Panc1 (cell line): ENCODE measurements at regions not wholly inside any gene's neighbourhood (a gene's known extent, or its start where the extent isn't known, plus 50 kb on each side); places are given as distances from the start of the nearest gene placed in this dataset.
A peak's percentile ranks its signal among the peaks of the same experiment; 100 is the strongest.

Source experiments
- ATAC-seq: fragments of 200-7000 bp; cut with Tn5 transposase; 2 replicates; pipeline ENCODE4 v1.9.1; 2020; ENCODE audit warnings: mild to moderate bottlenecking, moderate library complexity
- BruUV-seq: library from RNA; stranded (reverse); fragments of 400-500 nt; replicated peaks from 2 replicates; lab custom pipeline; 2021; lab: Mats Ljungman, UMichigan
- CTCF ChIA-PET: fragments of 300-600 bp; sonication (Branson Sonifier 250); formaldehyde crosslinking; loops from one replicate; lab custom pipeline; 2022; ENCODE audit warnings: antibody characterized with exemption; lab: Charles Lee
- POLR2A ChIA-PET: fragments of 300-600 bp; sonication (Branson Sonifier 250); formaldehyde crosslinking; loops from one replicate; lab custom pipeline; 2022; ENCODE audit warnings: antibody characterized with exemption; lab: Charles Lee
- DNase-seq: peaks from one replicate; pipeline ENCODE4 v3.0.0-alpha.2; 2010; ENCODE audit warnings: low read depth, low spot score
- H3K27ac ChIP-seq: 2 replicates; pipeline ENCODE4 v1.5.1; 2011; ENCODE audit warnings: mild to moderate bottlenecking, low read length, inconsistent platforms
- H3K27me3 ChIP-seq: fragments of 200-500 bp; sonication (Bioruptor generic); 2 replicates; pipeline ENCODE4 v1.6.0; 2014; ENCODE audit warnings: low read length, inconsistent platforms; ENCODE audit not compliant: control insufficient read depth, insufficient read depth
- H3K36me3 ChIP-seq: fragments of 200-500 bp; sonication (Bioruptor generic); 2 replicates; pipeline ENCODE4 v1.5.1; 2014; ENCODE audit warnings: inconsistent platforms, mild to moderate bottlenecking, low read length, moderate library complexity; ENCODE audit not compliant: control insufficient read depth, insufficient read depth
- H3K4me1 ChIP-seq: 2 replicates; pipeline ENCODE4 v1.5.1; 2011; ENCODE audit warnings: inconsistent platforms, mild to moderate bottlenecking, low read length, moderate library complexity; ENCODE audit not compliant: control insufficient read depth, insufficient read depth
- H3K4me3 ChIP-seq, 2 experiments: 2 replicates each; pipeline ENCODE4 v1.5.1; 2011 to 2012; ENCODE audit warnings: low read depth in 2 of 2, low read length in 2 of 2, mild to moderate bottlenecking in 2 of 2, inconsistent platforms in 1 of 2, moderate library complexity in 1 of 2
- H3K9me3 ChIP-seq: fragments of 200-500 bp; sonication (Bioruptor generic); 2 replicates; pipeline ENCODE4 v1.5.1; 2014; ENCODE audit warnings: low read depth, mild to moderate bottlenecking, inconsistent platforms, low read length, moderate library complexity; ENCODE audit not compliant: control insufficient read depth, insufficient read depth
- POLR2AphosphoS5 ChIP-seq: IDR thresholded peaks from 2 replicates; pipeline ENCODE4 v1.6.1; 2012; ENCODE audit warnings: mild to moderate bottlenecking, low read depth, low read length, moderate library complexity
- SIN3A ChIP-seq: IDR thresholded peaks from 2 replicates; pipeline ENCODE4 v1.6.1; 2012; ENCODE audit warnings: low read depth, mild to moderate bottlenecking, low read length, moderate library complexity, borderline replicate concordance; ENCODE audit not compliant: insufficient read depth
- TCF7L2 ChIP-seq: IDR thresholded peaks from 2 replicates; pipeline ENCODE4 v1.6.1; 2011; ENCODE audit warnings: mild to moderate bottlenecking, low read depth, low read length, inconsistent platforms
- in situ Hi-C: cut with HindIII; loops from 2 replicates; pipeline ENCODE4 v1.10.0; 2016; ENCODE audit warnings: low sequenced_read_pairs, low pct_unique_long_range_greater_than_20kb
- intact Hi-C: fragments of 100-400 bp; cut with micrococcal nuclease; formaldehyde crosslinking; loops from one replicate; pipeline ENCODE4 v1.10.0; 2022; ENCODE audit not compliant: unreplicated experiment
- TF ChIP-seq, protein P1 (sequence below): fragments of 450-650 bp; IDR thresholded peaks from 2 replicates; pipeline ENCODE4 v1.5.1; 2017; ENCODE audit warnings: mild to moderate bottlenecking
- TF ChIP-seq, protein P2 (sequence below), 2 experiments: IDR thresholded peaks; 2 replicates each; pipeline ENCODE4 v1.6.1; 2011 to 2012; ENCODE audit warnings: low read depth in 2 of 2, control low read depth in 1 of 2, low read length in 1 of 2, mild to moderate bottlenecking in 1 of 2, moderate library complexity in 1 of 2; ENCODE audit not compliant: insufficient read depth in 1 of 2

DNA sequence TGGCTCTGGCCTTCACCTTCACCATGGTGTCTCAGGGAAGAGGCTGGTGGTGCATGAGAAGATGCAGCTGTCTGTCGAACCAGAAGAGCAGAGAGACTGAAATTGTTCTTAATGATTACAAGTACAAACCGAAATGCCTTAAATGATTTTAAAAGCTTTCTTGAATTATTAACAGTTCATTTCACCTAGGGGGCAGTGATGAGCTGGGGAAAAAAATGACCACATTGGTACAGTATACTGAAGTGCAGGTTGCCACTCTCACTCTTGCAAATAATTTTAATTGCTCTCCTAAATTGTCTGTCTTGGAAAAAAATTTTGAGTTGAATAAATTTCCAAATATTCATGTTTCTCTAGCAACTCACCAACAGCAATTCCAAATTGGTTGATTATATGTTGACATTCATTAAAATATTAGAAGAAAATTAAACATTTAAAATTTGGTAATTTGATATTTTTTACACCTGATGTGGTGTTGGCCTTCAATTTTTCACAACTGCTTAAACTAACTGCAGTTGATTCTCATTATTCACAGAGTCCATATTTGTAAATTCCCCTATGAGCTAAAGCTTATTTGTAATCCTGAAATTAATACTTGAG lies 692.6 kb downstream of the ZWINT start:
- Histone ChIP-seq H3K9me3 (no peaks in the 10 kb centered on the region), H3K4me1 (no peaks in the 10 kb centered on the region), H3K36me3 (no peaks in the 10 kb centered on the region), H3K27me3 (no peaks in the 10 kb centered on the region), H3K27ac (no peak overlapping the region), H3K4me3 (no peak overlapping the region)
- in situ Hi-C loops (no loop called here), intact Hi-C loops (no loop called here)
- ChIA-PET POLR2A (no interaction called here), CTCF (interaction anchor here (0.7 kb wide), 1 partner anchor 223 kb away, joined by 3 read pairs; no protein-coding TSS in a partner anchor)
- TF ChIP-seq, protein P1, sequence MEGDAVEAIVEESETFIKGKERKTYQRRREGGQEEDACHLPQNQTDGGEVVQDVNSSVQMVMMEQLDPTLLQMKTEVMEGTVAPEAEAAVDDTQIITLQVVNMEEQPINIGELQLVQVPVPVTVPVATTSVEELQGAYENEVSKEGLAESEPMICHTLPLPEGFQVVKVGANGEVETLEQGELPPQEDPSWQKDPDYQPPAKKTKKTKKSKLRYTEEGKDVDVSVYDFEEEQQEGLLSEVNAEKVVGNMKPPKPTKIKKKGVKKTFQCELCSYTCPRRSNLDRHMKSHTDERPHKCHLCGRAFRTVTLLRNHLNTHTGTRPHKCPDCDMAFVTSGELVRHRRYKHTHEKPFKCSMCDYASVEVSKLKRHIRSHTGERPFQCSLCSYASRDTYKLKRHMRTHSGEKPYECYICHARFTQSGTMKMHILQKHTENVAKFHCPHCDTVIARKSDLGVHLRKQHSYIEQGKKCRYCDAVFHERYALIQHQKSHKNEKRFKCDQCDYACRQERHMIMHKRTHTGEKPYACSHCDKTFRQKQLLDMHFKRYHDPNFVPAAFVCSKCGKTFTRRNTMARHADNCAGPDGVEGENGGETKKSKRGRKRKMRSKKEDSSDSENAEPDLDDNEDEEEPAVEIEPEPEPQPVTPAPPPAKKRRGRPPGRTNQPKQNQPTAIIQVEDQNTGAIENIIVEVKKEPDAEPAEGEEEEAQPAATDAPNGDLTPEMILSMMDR = peak; percentile 53
- no peak for TF ChIP-seq POLR2AphosphoS5
- ATAC-seq = no peak
- BruUV-seq = no TSS peak
- no peak for DNase-seq

DNA sequence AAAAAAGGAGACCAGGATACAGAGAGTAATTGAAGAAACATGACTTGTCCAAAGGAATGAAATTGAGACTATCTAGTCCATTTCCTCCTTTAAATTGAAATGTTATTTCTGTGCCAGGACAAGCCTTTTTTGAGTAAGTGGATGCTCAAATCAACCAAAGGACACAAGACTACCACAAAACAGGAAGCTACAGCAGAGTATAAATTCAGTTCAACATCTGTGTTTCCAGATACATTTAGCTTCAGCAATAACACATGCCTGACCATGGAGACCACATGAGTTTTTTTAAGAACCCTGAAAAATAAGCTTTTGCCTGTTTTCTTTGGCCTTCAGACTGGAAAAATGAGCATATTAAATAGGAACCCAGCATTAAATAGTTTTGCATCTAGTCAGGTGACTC lies 707.5 kb downstream of the ZWINT start:
- H3K4me3 ChIP-seq = no peak overlapping the region
- in situ Hi-C loops (no loop called here), intact Hi-C loops (no loop called here)
- POLR2A ChIA-PET = no interaction called here
- no peak for ATAC-seq
- CTCF ChIA-PET = no interaction called here
- no peak overlapping the region for H3K27ac ChIP-seq
- TF ChIP-seq, protein P2, sequence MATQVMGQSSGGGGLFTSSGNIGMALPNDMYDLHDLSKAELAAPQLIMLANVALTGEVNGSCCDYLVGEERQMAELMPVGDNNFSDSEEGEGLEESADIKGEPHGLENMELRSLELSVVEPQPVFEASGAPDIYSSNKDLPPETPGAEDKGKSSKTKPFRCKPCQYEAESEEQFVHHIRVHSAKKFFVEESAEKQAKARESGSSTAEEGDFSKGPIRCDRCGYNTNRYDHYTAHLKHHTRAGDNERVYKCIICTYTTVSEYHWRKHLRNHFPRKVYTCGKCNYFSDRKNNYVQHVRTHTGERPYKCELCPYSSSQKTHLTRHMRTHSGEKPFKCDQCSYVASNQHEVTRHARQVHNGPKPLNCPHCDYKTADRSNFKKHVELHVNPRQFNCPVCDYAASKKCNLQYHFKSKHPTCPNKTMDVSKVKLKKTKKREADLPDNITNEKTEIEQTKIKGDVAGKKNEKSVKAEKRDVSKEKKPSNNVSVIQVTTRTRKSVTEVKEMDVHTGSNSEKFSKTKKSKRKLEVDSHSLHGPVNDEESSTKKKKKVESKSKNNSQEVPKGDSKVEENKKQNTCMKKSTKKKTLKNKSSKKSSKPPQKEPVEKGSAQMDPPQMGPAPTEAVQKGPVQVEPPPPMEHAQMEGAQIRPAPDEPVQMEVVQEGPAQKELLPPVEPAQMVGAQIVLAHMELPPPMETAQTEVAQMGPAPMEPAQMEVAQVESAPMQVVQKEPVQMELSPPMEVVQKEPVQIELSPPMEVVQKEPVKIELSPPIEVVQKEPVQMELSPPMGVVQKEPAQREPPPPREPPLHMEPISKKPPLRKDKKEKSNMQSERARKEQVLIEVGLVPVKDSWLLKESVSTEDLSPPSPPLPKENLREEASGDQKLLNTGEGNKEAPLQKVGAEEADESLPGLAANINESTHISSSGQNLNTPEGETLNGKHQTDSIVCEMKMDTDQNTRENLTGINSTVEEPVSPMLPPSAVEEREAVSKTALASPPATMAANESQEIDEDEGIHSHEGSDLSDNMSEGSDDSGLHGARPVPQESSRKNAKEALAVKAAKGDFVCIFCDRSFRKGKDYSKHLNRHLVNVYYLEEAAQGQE (IDR thresholded peaks at IDR 0.05; ENCODE audit: insufficient read depth in 1 of 2, low read depth in 2 of 2, low read length in 1 of 2) = no peak
- TF ChIP-seq TCF7L2 (no peak), SIN3A (no peak), POLR2AphosphoS5 (no peak)
- TF ChIP-seq, protein P1 = no peak
- H3K4me1 ChIP-seq = no peaks in the 10 kb centered on the region
- no peaks in the 10 kb centered on the region; the same call in 1 of the 2 replicates for H3K9me3 ChIP-seq
- no peaks in the 10 kb centered on the region for H3K36me3 ChIP-seq
- DNase-seq = no peak
- no peaks in the 10 kb centered on the region for H3K27me3 ChIP-seq
- no TSS peak for BruUV-seq
